NCI-H774 (cell line): ENCODE measurements at regions not wholly inside any gene's neighbourhood (a gene's known extent, or its start where the extent isn't known, plus 50 kb on each side); places are given as distances from the start of the nearest gene placed in this dataset.

Source experiments
- DNase-seq: peaks from one replicate; lab custom pipeline; 2025; lab: John Stamatoyannopoulos, UW

DNA sequence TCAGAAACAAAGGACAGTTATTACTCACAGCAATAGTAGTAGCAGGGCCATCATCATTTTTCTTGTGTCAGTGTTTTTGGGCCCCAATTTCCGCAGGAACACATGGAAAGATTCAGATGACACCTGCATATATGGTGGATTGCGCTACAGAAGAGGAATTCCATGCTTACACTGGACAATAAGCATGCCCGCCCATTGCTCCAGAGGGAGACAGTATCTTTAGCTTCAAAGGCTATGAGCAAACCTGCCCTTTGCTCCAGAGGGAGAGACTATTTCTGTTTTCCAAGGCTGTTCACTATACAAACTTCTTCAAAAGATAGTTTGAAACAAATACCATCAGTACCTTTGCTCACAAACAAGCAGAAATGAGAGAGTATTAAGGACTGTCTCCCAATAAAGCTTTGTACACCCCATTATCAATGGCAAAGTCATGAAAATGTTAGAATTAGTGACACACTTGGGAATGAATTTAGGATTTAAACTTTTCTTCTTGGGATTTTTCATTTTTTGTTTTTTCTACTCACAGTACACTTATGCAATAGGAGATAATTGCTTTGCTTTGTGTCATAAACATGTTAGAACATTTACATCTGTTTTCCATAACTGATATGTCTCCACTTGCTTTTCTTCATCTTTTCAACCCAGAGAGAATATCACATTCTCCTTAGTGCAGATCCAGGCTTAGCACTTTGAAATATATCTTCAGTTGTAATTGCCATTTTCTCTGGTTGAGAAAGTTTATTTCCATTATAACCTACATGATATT is 564.5 kb upstream of the ZNF717 start:
- no peak for DNase-seq

GRCh38 chr3:76352051-76352450 is 566.7 kb upstream of the ZNF717 start:
- no peak for DNase-seq

GRCh38 chr3:76352511-76353284 is 567.3 kb upstream of the ZNF717 start:
- DNase-seq: no peak

DNA sequence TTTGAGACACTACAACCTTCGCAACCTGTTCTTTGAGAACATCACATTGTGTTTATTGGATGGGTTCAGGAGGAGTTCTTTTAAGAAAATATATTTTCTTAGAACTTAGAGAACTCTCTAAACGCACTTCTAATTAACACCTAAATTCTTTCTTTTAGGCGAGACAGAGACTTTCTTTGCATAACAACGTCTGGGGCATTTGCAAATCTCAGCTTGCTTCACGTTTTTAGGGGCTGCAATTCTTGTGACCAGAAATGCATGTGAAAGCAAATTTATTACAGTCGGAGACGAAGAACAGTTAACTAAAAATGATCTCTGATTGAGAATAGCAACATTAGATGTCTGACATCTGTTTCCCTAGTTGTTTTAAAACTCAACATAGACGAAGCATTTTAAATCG is 568.3 kb upstream of the ZNF717 start:
- no peak for DNase-seq

GRCh38 chr3:76361010-76361409 is 575.7 kb upstream of the ZNF717 start:
- no peak for DNase-seq

GRCh38 chr3:76362643-76363042 is 577.3 kb upstream of the ZNF717 start:
- DNase-seq: no peak

- DNase-seq: no peak
These were observed 579.9 kb upstream of the ZNF717 start for GRCh38 chr3:76365275-76365674.

GRCh38 chr3:76367281-76367680 is 581.9 kb upstream of the ZNF717 start:
- no peak for DNase-seq

GRCh38 chr3:76369170-76369569 is 583.8 kb upstream of the ZNF717 start:
- no peak for DNase-seq

GRCh38 chr3:76370749-76371520 is 585.6 kb upstream of the ZNF717 start:
- no peak for DNase-seq

- DNase-seq: no peak
These were observed 587.1 kb upstream of the ZNF717 start for GRCh38 chr3:76372497-76372896.

DNA sequence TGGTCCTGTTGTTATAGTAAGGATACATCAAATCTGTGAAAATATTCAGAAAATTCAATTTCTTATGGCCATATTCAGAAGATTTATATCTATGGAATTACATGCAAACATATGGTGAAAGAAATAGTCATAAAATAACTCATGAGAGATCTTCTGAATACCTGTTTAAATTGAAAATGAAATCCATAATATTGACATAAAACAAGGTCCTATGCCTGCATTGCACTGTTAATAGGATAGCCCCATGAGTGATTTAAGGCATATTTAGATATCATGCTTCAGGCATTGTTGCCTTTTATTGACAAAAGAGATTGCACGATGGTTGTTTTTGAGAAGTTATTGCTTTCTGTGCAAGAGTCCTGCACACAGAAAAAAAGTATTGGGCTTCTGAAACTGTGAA is 591.7 kb upstream of the ZNF717 start:
- no peak for DNase-seq

DNA sequence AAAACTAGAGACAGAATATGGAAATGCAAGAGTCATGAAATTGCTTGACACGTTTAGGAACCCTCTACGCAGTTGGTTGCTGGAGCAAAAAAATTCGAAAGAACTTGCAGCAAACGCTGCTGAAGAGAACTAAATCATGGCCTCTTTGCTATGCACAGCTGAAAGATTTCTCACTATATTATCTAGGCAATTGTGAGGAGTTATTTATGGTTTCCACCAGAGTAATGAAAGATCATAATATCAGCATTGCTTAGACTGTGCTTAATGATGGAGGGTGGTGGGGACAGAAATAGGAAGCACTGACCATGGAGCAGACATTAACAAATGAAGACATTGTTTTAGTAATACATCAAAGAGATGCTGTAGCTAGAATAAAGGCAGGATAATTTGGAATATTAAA is 593.4 kb upstream of the ZNF717 start:
- no peak for DNase-seq

GRCh38 chr3:76383781-76384180 is 598.4 kb upstream of the ZNF717 start:
- DNase-seq: no peak

DNA sequence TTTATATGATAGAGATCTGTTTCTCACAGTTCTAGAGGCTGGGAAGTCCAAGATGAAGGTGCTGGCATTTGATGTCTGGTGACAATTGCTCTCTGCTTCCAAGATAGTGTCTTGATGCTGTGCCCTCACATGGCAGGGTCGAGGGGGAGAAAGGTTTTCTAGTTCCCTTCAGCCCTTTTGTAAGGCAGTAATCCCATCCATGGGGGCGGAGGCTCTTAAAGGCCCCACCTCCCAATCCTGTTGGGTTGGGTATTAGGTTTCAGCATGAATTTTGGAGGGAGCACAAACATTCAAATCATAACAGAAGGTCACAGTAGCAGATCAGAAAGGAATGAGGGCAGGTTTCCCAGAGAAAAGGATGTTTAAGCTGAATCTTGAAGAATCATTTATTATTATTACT is 601.7 kb upstream of the ZNF717 start:
- no peak for DNase-seq

GRCh38 chr3:76400141-76400540 is 614.8 kb upstream of the ZNF717 start:
- DNase-seq: no peak

- no peak for DNase-seq
These were observed 617.6 kb upstream of the ZNF717 start for GRCh38 chr3:76402926-76403325.

- DNase-seq: no peak
These were observed 618.2 kb upstream of the ZNF717 start for GRCh38 chr3:76403556-76403955.

DNA sequence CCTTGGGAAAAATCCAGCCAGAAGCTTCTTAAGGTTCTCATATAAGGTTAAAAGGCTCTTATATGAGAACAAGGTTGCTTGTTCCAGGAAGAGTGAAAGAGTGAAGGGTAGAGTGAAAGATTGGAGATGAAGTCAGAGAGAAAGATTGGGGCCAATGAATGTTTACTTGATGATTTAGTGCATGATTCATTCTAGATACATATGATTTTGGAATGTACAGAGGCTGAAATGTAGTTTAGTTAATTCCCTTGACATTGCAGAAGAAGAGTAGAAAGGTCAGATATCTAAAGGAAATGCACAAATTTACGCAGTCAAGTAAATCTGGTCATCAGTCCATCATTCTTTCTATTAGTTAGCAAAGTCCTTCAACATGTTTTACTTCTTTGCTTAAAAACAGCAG is 619.8 kb upstream of the ZNF717 start:
- no peak for DNase-seq

- no peak for DNase-seq
These were observed 625.5 kb upstream of the ZNF717 start for GRCh38 chr3:76410762-76411281.

GRCh38 chr3:76415384-76415783 is 624.5 kb upstream of the ROBO2 start:
- no peak for DNase-seq

- DNase-seq: no peak
These were observed 610.2 kb upstream of the ROBO2 start for GRCh38 chr3:76429581-76430177.
